Panc1 (cell line): ENCODE measurements at regions not wholly inside any gene's neighbourhood (a gene's known extent, or its start where the extent isn't known, plus 50 kb on each side); places are given as distances from the start of the nearest gene placed in this dataset.

Experiments used
- ATAC-seq: fragments of 200-7000 bp; cut with Tn5 transposase; 2 replicates; pipeline ENCODE4 v1.9.1; 2020; ENCODE audit warnings: mild to moderate bottlenecking, moderate library complexity
- BruUV-seq: library from RNA; stranded (reverse); fragments of 400-500 nt; replicated peaks from 2 replicates; lab custom pipeline; 2021; lab: Mats Ljungman, UMichigan
- CTCF ChIA-PET: fragments of 300-600 bp; sonication (Branson Sonifier 250); formaldehyde crosslinking; loops from one replicate; lab custom pipeline; 2022; ENCODE audit warnings: antibody characterized with exemption; lab: Charles Lee
- POLR2A ChIA-PET: fragments of 300-600 bp; sonication (Branson Sonifier 250); formaldehyde crosslinking; loops from one replicate; lab custom pipeline; 2022; ENCODE audit warnings: antibody characterized with exemption; lab: Charles Lee
- DNase-seq: peaks from one replicate; pipeline ENCODE4 v3.0.0-alpha.2; 2010; ENCODE audit warnings: low read depth, low spot score
- H3K27ac ChIP-seq: 2 replicates; pipeline ENCODE4 v1.5.1; 2011; ENCODE audit warnings: mild to moderate bottlenecking, low read length, inconsistent platforms
- H3K27me3 ChIP-seq: fragments of 200-500 bp; sonication (Bioruptor generic); 2 replicates; pipeline ENCODE4 v1.6.0; 2014; ENCODE audit warnings: low read length, inconsistent platforms; ENCODE audit not compliant: control insufficient read depth, insufficient read depth
- H3K36me3 ChIP-seq: fragments of 200-500 bp; sonication (Bioruptor generic); 2 replicates; pipeline ENCODE4 v1.5.1; 2014; ENCODE audit warnings: inconsistent platforms, mild to moderate bottlenecking, low read length, moderate library complexity; ENCODE audit not compliant: control insufficient read depth, insufficient read depth
- H3K4me1 ChIP-seq: 2 replicates; pipeline ENCODE4 v1.5.1; 2011; ENCODE audit warnings: inconsistent platforms, mild to moderate bottlenecking, low read length, moderate library complexity; ENCODE audit not compliant: control insufficient read depth, insufficient read depth
- H3K4me3 ChIP-seq, 2 experiments: 2 replicates each; pipeline ENCODE4 v1.5.1; 2011 to 2012; ENCODE audit warnings: low read depth in 2 of 2, low read length in 2 of 2, mild to moderate bottlenecking in 2 of 2, inconsistent platforms in 1 of 2, moderate library complexity in 1 of 2
- H3K9me3 ChIP-seq: fragments of 200-500 bp; sonication (Bioruptor generic); 2 replicates; pipeline ENCODE4 v1.5.1; 2014; ENCODE audit warnings: low read depth, mild to moderate bottlenecking, inconsistent platforms, low read length, moderate library complexity; ENCODE audit not compliant: control insufficient read depth, insufficient read depth
- CTCF ChIP-seq: fragments of 450-650 bp; IDR thresholded peaks from 2 replicates; pipeline ENCODE4 v1.5.1; 2017; ENCODE audit warnings: mild to moderate bottlenecking
- POLR2AphosphoS5 ChIP-seq: IDR thresholded peaks from 2 replicates; pipeline ENCODE4 v1.6.1; 2012; ENCODE audit warnings: mild to moderate bottlenecking, low read depth, low read length, moderate library complexity
- REST ChIP-seq, 2 experiments: IDR thresholded peaks; 2 replicates each; pipeline ENCODE4 v1.6.1; 2011 to 2012; ENCODE audit warnings: low read depth in 2 of 2, control low read depth in 1 of 2, low read length in 1 of 2, mild to moderate bottlenecking in 1 of 2, moderate library complexity in 1 of 2; ENCODE audit not compliant: insufficient read depth in 1 of 2
- SIN3A ChIP-seq: IDR thresholded peaks from 2 replicates; pipeline ENCODE4 v1.6.1; 2012; ENCODE audit warnings: low read depth, mild to moderate bottlenecking, low read length, moderate library complexity, borderline replicate concordance; ENCODE audit not compliant: insufficient read depth
- TCF7L2 ChIP-seq: IDR thresholded peaks from 2 replicates; pipeline ENCODE4 v1.6.1; 2011; ENCODE audit warnings: mild to moderate bottlenecking, low read depth, low read length, inconsistent platforms
- in situ Hi-C: cut with HindIII; loops from 2 replicates; pipeline ENCODE4 v1.10.0; 2016; ENCODE audit warnings: low sequenced_read_pairs, low pct_unique_long_range_greater_than_20kb
- intact Hi-C: fragments of 100-400 bp; cut with micrococcal nuclease; formaldehyde crosslinking; loops from one replicate; pipeline ENCODE4 v1.10.0; 2022; ENCODE audit not compliant: unreplicated experiment

GRCh38 chr17:72574675-72575510 is 454.1 kb downstream of the SOX9 start:
- CTCF ChIA-PET: no interaction called here
- no peaks in the 10 kb centered on the region for H3K36me3 ChIP-seq
- H3K27ac ChIP-seq: peak overlapping the region; percentile 35; the same call in 1 of the 2 replicates
- no peak for DNase-seq
- POLR2A ChIA-PET: no interaction called here
- H3K9me3 ChIP-seq: no peaks in the 10 kb centered on the region
- no peak for ATAC-seq
- TF ChIP-seq SIN3A (no peak), CTCF (no peak), POLR2AphosphoS5 (no peak), TCF7L2 (no peak), REST (IDR thresholded peaks at IDR 0.05; ENCODE audit: insufficient read depth in 1 of 2, low read depth in 2 of 2, low read length in 1 of 2) (no peak)
- peaks cover 97% of the 10 kb centered on the region for H3K4me1 ChIP-seq
- H3K27me3 ChIP-seq: no peaks in the 10 kb centered on the region
- no peak overlapping the region for H3K4me3 ChIP-seq
- BruUV-seq: no TSS peak
- intact Hi-C loops (no loop called here), in situ Hi-C loops (no loop called here)

- no TSS peak for BruUV-seq
- Histone ChIP-seq H3K36me3 (no peaks in the 10 kb centered on the region), H3K27me3 (no peaks in the 10 kb centered on the region), H3K4me3 (no peak overlapping the region), H3K27ac (peak overlapping the region; percentile 60), H3K4me1 (peaks cover 98% of the 10 kb centered on the region), H3K9me3 (no peaks in the 10 kb centered on the region)
- in situ Hi-C loops: no loop called here
- POLR2A ChIA-PET: interaction anchor here (0.6 kb wide), 1 partner anchor 110 kb away, joined by 3 read pairs; no protein-coding TSS in a partner anchor
- intact Hi-C loops: no loop called here
- CTCF ChIA-PET: no interaction called here
- TF ChIP-seq REST (IDR thresholded peaks at IDR 0.05; ENCODE audit: insufficient read depth in 1 of 2, low read depth in 2 of 2, low read length in 1 of 2) (no peak), POLR2AphosphoS5 (no peak), TCF7L2 (no peak), SIN3A (no peak), CTCF (no peak)
- ATAC-seq (no peak), DNase-seq (no peak)
Measured at GRCh38 chr17:72575542-72576233, 454.9 kb downstream of the SOX9 start.
